Astrocyte (in vitro differentiated cells and primary cell): ENCODE measurements at regions not wholly inside any gene's neighbourhood (a gene's known extent, or its start where the extent isn't known, plus 50 kb on each side); places are given as distances from the start of the nearest gene placed in this dataset.
A peak's percentile ranks its signal among the peaks of the same experiment; 100 is the strongest.
"Not testable (repeated sequence)": the region's sequence is repeated elsewhere in the genome, so short reads cannot be mapped to it uniquely, and the experiment has no call there.

ENCODE experiments used
- DNase-seq: peaks from one replicate; pipeline ENCODE4 v3.0.0-alpha.2; 2010; ENCODE audit warnings: low read depth
- FAIRE-seq: peaks from 2 replicates; lab custom pipeline; 2011; peaks lifted over from hg19 to GRCh38; lab: Jason Lieb, UNC
- H2AFZ ChIP-seq: 2 replicates; pipeline ENCODE4 v1.6.0; 2012; ENCODE audit warnings: low read depth, low read length, inconsistent platforms
- H3K27ac ChIP-seq: 2 replicates; pipeline ENCODE4 v1.5.1; 2011; ENCODE audit warnings: low read depth, low read length, inconsistent platforms
- H3K27me3 ChIP-seq: 2 replicates; pipeline ENCODE4 v1.6.0; 2011; ENCODE audit warnings: low read length, inconsistent platforms; ENCODE audit not compliant: insufficient read depth
- H3K36me3 ChIP-seq: 2 replicates; pipeline ENCODE4 v1.5.1; 2011; ENCODE audit warnings: low read length, inconsistent platforms; ENCODE audit not compliant: insufficient read depth
- H3K4me1 ChIP-seq: 2 replicates; pipeline ENCODE4 v1.5.1; 2011; ENCODE audit warnings: low read length, inconsistent platforms; ENCODE audit not compliant: insufficient read depth
- H3K4me2 ChIP-seq: 2 replicates; pipeline ENCODE4 v1.6.0; 2012; ENCODE audit warnings: low read length, inconsistent platforms
- H3K4me3 ChIP-seq: 2 replicates; pipeline ENCODE4 v1.5.1; 2011; ENCODE audit warnings: low read depth, mild to moderate bottlenecking, low read length, inconsistent platforms; ENCODE audit not compliant: insufficient read depth
- H3K79me2 ChIP-seq: 2 replicates; pipeline ENCODE4 v1.6.0; 2012; ENCODE audit warnings: mild to moderate bottlenecking, low read length, inconsistent platforms; ENCODE audit not compliant: insufficient read depth
- H3K9ac ChIP-seq: 2 replicates; pipeline ENCODE4 v1.6.0; 2012; ENCODE audit warnings: mild to moderate bottlenecking, low read length, inconsistent platforms
- H3K9me3 ChIP-seq: 2 replicates; pipeline ENCODE4 v1.5.1; 2012; ENCODE audit warnings: low read depth, mild to moderate bottlenecking, low read length, inconsistent platforms; ENCODE audit not compliant: insufficient read depth
- H4K20me1 ChIP-seq: 2 replicates; pipeline ENCODE4 v1.6.0; 2012; ENCODE audit warnings: low read length, inconsistent platforms; ENCODE audit not compliant: insufficient read depth
- H3K27ac Mint-ChIP-seq: one replicate; pipeline ENCODE4 v1.8.0; 2021; ENCODE audit warnings: mild to moderate bottlenecking, mixed read lengths; ENCODE audit not compliant: unreplicated experiment
- H3K27me3 Mint-ChIP-seq: one replicate; pipeline ENCODE4 v1.8.0; 2021; ENCODE audit warnings: low read depth, mixed read lengths; ENCODE audit not compliant: unreplicated experiment
- H3K36me3 Mint-ChIP-seq: one replicate; pipeline ENCODE4 v1.8.0; 2021; ENCODE audit warnings: low read depth, mixed read lengths; ENCODE audit not compliant: unreplicated experiment
- H3K4me1 Mint-ChIP-seq: one replicate; pipeline ENCODE4 v1.8.0; 2021; ENCODE audit warnings: low read depth, mixed read lengths; ENCODE audit not compliant: unreplicated experiment
- H3K4me3 Mint-ChIP-seq: one replicate; pipeline ENCODE4 v1.8.0; 2021; ENCODE audit warnings: mild to moderate bottlenecking, moderate library complexity, mixed read lengths; ENCODE audit not compliant: unreplicated experiment
- H3K9me3 Mint-ChIP-seq: one replicate; pipeline ENCODE4 v1.8.0; 2021; ENCODE audit warnings: mild to moderate bottlenecking, mixed read lengths; ENCODE audit not compliant: unreplicated experiment
- EZH2 ChIP-seq: IDR thresholded peaks from 2 replicates; pipeline ENCODE4 v1.6.1; 2012; ENCODE audit warnings: mild to moderate bottlenecking, low read length, inconsistent platforms; ENCODE audit not compliant: insufficient read depth
- TF ChIP-seq, protein P1 (sequence below): IDR thresholded peaks from 2 replicates; pipeline ENCODE4 v1.5.1; 2011; ENCODE audit warnings: low read depth, mild to moderate bottlenecking, inconsistent platforms, low read length, moderate library complexity; ENCODE audit not compliant: insufficient read depth

DNA sequence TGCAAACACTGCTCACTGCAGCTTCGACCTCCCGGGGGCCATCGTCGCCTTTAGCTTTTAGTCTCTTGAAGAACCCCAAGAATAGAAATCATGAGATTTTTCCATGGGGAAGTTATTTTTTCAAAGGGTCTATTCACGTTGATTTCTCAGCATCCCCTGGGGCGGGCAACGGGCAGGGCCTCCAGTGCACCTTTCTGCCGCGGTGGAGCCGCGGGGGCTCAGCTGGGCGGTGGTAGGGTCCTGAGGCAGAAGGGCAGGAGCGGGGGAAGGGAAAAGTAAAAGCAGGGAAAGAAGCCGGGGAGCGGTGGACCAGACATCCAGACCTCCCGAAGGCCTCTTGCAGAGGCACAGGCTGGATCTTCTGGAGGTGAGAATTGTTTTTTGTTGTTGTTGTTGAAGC lies 253.8 kb downstream of the FAM72C start:
- no peak overlapping the region for H3K4me3 Mint-ChIP-seq
- H3K27me3 Mint-ChIP-seq, result peaks cover 4% of the 10 kb centered on the region
- H3K27me3 ChIP-seq, result no peaks in the 10 kb centered on the region
- TF ChIP-seq, protein P1, sequence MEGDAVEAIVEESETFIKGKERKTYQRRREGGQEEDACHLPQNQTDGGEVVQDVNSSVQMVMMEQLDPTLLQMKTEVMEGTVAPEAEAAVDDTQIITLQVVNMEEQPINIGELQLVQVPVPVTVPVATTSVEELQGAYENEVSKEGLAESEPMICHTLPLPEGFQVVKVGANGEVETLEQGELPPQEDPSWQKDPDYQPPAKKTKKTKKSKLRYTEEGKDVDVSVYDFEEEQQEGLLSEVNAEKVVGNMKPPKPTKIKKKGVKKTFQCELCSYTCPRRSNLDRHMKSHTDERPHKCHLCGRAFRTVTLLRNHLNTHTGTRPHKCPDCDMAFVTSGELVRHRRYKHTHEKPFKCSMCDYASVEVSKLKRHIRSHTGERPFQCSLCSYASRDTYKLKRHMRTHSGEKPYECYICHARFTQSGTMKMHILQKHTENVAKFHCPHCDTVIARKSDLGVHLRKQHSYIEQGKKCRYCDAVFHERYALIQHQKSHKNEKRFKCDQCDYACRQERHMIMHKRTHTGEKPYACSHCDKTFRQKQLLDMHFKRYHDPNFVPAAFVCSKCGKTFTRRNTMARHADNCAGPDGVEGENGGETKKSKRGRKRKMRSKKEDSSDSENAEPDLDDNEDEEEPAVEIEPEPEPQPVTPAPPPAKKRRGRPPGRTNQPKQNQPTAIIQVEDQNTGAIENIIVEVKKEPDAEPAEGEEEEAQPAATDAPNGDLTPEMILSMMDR, result no peak
- no peak for TF ChIP-seq EZH2
- H2AFZ ChIP-seq, result no peak overlapping the region
- no peaks in the 10 kb centered on the region for H3K36me3 ChIP-seq
- no peak overlapping the region for H3K4me3 ChIP-seq
- H3K79me2 ChIP-seq, result no peaks in the 10 kb centered on the region
- no peak overlapping the region for H3K27ac Mint-ChIP-seq
- H4K20me1 ChIP-seq, result no peaks in the 10 kb centered on the region
- no peak overlapping the region for H3K27ac ChIP-seq
- H3K4me1 Mint-ChIP-seq, result no peaks in the 10 kb centered on the region
- no peaks in the 10 kb centered on the region for H3K4me1 ChIP-seq
- no peak for DNase-seq
- no peak overlapping the region for H3K9ac ChIP-seq
- H3K4me2 ChIP-seq, result no peak overlapping the region
- H3K9me3 ChIP-seq, result no peaks in the 10 kb centered on the region
- H3K36me3 Mint-ChIP-seq, result no peaks in the 10 kb centered on the region
- FAIRE-seq, result no peak
- H3K9me3 Mint-ChIP-seq, result no peaks in the 10 kb centered on the region

GRCh38 chr1:143717434-143717833 lies 254.4 kb downstream of the FAM72C start:
- H3K79me2 ChIP-seq, result no peaks in the 10 kb centered on the region
- H3K4me1 Mint-ChIP-seq, result no peaks in the 10 kb centered on the region
- H3K4me3 Mint-ChIP-seq, result no peak overlapping the region
- no peak overlapping the region for H3K4me2 ChIP-seq
- no peaks in the 10 kb centered on the region for H3K36me3 Mint-ChIP-seq
- H3K9ac ChIP-seq, result no peak overlapping the region
- no peak overlapping the region for H3K27ac ChIP-seq
- TF ChIP-seq, protein P1, result no peak
- TF ChIP-seq EZH2, result no peak
- no peaks in the 10 kb centered on the region for H3K9me3 Mint-ChIP-seq
- H3K4me3 ChIP-seq, result no peak overlapping the region
- peaks cover 4% of the 10 kb centered on the region for H3K27me3 Mint-ChIP-seq
- no peaks in the 10 kb centered on the region for H3K4me1 ChIP-seq
- no peaks in the 10 kb centered on the region for H3K9me3 ChIP-seq
- H2AFZ ChIP-seq, result no peak overlapping the region
- H3K27me3 ChIP-seq, result no peaks in the 10 kb centered on the region
- no peaks in the 10 kb centered on the region for H4K20me1 ChIP-seq
- no peaks in the 10 kb centered on the region for H3K36me3 ChIP-seq
- FAIRE-seq (no peak), DNase-seq (no peak)
- no peak overlapping the region for H3K27ac Mint-ChIP-seq

- not testable (repeated sequence) for H3K27me3 Mint-ChIP-seq, H3K27me3 ChIP-seq, H3K79me2 ChIP-seq, H3K9ac ChIP-seq, FAIRE-seq, H3K9me3 Mint-ChIP-seq, DNase-seq, H3K27ac Mint-ChIP-seq, H3K4me3 ChIP-seq, H3K9me3 ChIP-seq, H3K4me2 ChIP-seq, H3K4me1 ChIP-seq, H3K4me1 Mint-ChIP-seq, H3K36me3 Mint-ChIP-seq, H4K20me1 ChIP-seq, H3K27ac ChIP-seq, H3K36me3 ChIP-seq, H3K4me3 Mint-ChIP-seq, H2AFZ ChIP-seq
Measured at GRCh38 chr1:143714913-143715312, 256.9 kb downstream of the FAM72C start.

DNA sequence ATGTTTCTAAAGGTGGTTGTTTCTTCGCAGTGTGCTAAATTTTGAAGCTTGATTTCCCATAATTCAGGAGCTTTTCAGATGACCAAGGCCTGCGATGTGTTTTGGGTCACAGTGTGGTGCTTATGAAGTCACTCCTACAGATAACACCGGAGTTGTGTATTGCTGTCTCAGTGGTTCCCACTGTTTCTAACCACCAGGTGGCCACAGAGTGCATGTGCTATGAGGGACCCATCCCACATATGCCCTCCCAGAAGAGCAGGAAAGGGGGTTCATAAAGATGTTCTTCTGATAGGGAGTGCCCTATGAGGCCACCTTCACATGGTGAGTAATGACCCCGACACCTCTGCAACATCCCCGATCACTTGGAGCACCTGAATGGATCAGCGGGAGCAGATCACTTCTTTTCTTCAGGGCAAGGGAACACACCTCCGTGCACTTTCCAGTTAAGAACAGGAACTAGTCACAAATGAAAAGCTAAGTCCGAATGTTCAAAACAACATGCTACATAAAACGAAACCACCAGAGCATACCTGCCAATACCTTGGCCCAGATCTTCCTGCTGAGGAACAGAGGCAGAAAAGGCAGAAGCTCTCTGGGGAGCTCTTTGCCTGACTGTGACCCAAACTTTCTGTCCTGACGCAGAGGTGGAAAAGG lies 262.1 kb downstream of the FAM72C start:
- H3K36me3 ChIP-seq, H3K79me2 ChIP-seq, H3K4me3 ChIP-seq, H3K27me3 ChIP-seq, H3K9me3 Mint-ChIP-seq, H3K4me2 ChIP-seq, DNase-seq, H3K27me3 Mint-ChIP-seq, H3K9me3 ChIP-seq, H3K9ac ChIP-seq, H3K27ac Mint-ChIP-seq, H3K4me1 ChIP-seq, H3K4me1 Mint-ChIP-seq, H2AFZ ChIP-seq, H4K20me1 ChIP-seq, H3K27ac ChIP-seq, H3K36me3 Mint-ChIP-seq, H3K4me3 Mint-ChIP-seq: not testable (repeated sequence)
- FAIRE-seq, result peak; percentile 45

GRCh38 chr1:143702739-143703138 lies 269.0 kb downstream of the FAM72C start:
- not testable (repeated sequence) for H3K27ac ChIP-seq, H3K36me3 Mint-ChIP-seq, H2AFZ ChIP-seq, H3K27me3 ChIP-seq, H3K36me3 ChIP-seq, DNase-seq, H3K4me1 ChIP-seq, H3K4me2 ChIP-seq, H3K9me3 ChIP-seq, H3K79me2 ChIP-seq, H4K20me1 ChIP-seq, H3K9ac ChIP-seq, H3K27ac Mint-ChIP-seq, H3K4me3 ChIP-seq, FAIRE-seq, H3K4me3 Mint-ChIP-seq, H3K4me1 Mint-ChIP-seq
- Mint-ChIP-seq H3K27me3 (peaks cover 41% of the 10 kb centered on the region), H3K9me3 (peaks cover 11% of the 10 kb centered on the region)
